NT2/D1 (cell line): ENCODE measurements at regions not wholly inside any gene's neighbourhood (a gene's known extent, or its start where the extent isn't known, plus 50 kb on each side); places are given as distances from the start of the nearest gene placed in this dataset.

Source experiments
- SUZ12 ChIP-seq: IDR thresholded peaks from 2 replicates; pipeline ENCODE4 v1.6.1; 2011; ENCODE audit not compliant: insufficient read length, insufficient read depth; ENCODE audit errors: extremely low read depth
- YY1 ChIP-seq: IDR thresholded peaks from 2 replicates; pipeline ENCODE4 v1.6.1; 2011; ENCODE audit not compliant: insufficient read length, insufficient read depth
- ZNF274 ChIP-seq: IDR thresholded peaks from 2 replicates; pipeline ENCODE4 v1.6.1; 2011; ENCODE audit warnings: mild to moderate bottlenecking, low read depth, low read length

GRCh38 chr6:5865506-5866031 is 141.2 kb downstream of the NRN1 start:
- TF ChIP-seq SUZ12 (no peak), YY1 (no peak), ZNF274 (no peak)
